IMR-90 (cell line): ENCODE measurements at regions not wholly inside any gene's neighbourhood (a gene's known extent, or its start where the extent isn't known, plus 50 kb on each side); places are given as distances from the start of the nearest gene placed in this dataset.

Experiments
- ATAC-seq: fragments of 200-7000 bp; cut with Tn5 transposase; 2 replicates; pipeline ENCODE4 v1.9.1; 2020; ENCODE audit warnings: low read depth, mild to moderate bottlenecking, moderate library complexity
- BruUV-seq: library from RNA; stranded (reverse); fragments of 400-500 nt; replicated peaks from 2 replicates; lab custom pipeline; 2021; lab: Mats Ljungman, UMichigan
- CTCF ChIA-PET: fragments of 300-600 bp; formaldehyde crosslinking; extraction: SDS; loops from one replicate; lab custom pipeline; 2021; ENCODE audit warnings: antibody characterized with exemption; lab: Yijun Ruan, JAX
- POLR2A ChIA-PET: fragments of 300-600 bp; sonication (Branson Sonifier 250); formaldehyde crosslinking; loops from one replicate; lab custom pipeline; 2022; ENCODE audit warnings: antibody characterized with exemption; ENCODE audit not compliant: unreplicated experiment; lab: Charles Lee
- DNase-seq: peaks from one replicate; pipeline ENCODE4 v3.0.0; 2013
- H2AFZ ChIP-seq: replicated peaks from 2 replicates; pipeline ENCODE3; 2013; ENCODE audit warnings: low read length, mild to moderate bottlenecking; ENCODE audit not compliant: poor library complexity
- H2AK5ac ChIP-seq: 2 replicates; pipeline ENCODE4 v1.6.1; 2013; ENCODE audit warnings: low read depth, low read length, inconsistent platforms
- H2AK9ac ChIP-seq: replicated peaks from 2 replicates; pipeline ENCODE3; 2013; ENCODE audit warnings: mild to moderate bottlenecking, low read depth, low read length, moderate library complexity; ENCODE audit not compliant: poor library complexity
- H2BK120ac ChIP-seq: 2 replicates; pipeline ENCODE4 v1.6.1; 2013; ENCODE audit warnings: low read depth, low read length, inconsistent platforms
- H2BK15ac ChIP-seq: 3 replicates; pipeline ENCODE4 v1.6.1; 2013; ENCODE audit warnings: low read depth, low read length, inconsistent platforms
- H2BK20ac ChIP-seq: 2 replicates; pipeline ENCODE4 v1.6.1; 2013; ENCODE audit warnings: low read depth, mild to moderate bottlenecking, inconsistent platforms, low read length, moderate library complexity
- H2BK5ac ChIP-seq: 2 replicates; pipeline ENCODE4 v1.6.1; 2013; ENCODE audit warnings: mild to moderate bottlenecking, low read depth, low read length, inconsistent platforms; ENCODE audit not compliant: poor library complexity, severe bottlenecking
- H3K14ac ChIP-seq: replicated peaks from 2 replicates; pipeline ENCODE4 v1.6.1; 2013; ENCODE audit warnings: low read depth, low read length, inconsistent platforms
- H3K18ac ChIP-seq: 2 replicates; pipeline ENCODE4 v1.6.1; 2013; ENCODE audit warnings: low read depth, low read length, control low read depth
- H3K23ac ChIP-seq: 2 replicates; pipeline ENCODE4 v1.6.1; 2013; ENCODE audit warnings: low read depth, low read length, inconsistent platforms
- H3K27ac ChIP-seq: 2 replicates; pipeline ENCODE4 v1.5.1; 2013; ENCODE audit warnings: mild to moderate bottlenecking, control low read depth, low read length; ENCODE audit not compliant: insufficient read depth
- H3K27me3 ChIP-seq: 2 replicates; pipeline ENCODE4 v1.6.1; 2013; ENCODE audit warnings: low read length; ENCODE audit not compliant: control insufficient read depth, insufficient read depth
- H3K36me3 ChIP-seq: 2 replicates; pipeline ENCODE4 v1.6.1; 2013; ENCODE audit warnings: low read length, mixed read lengths; ENCODE audit not compliant: control insufficient read depth, insufficient read depth
- H3K4ac ChIP-seq: 2 replicates; pipeline ENCODE4 v1.6.1; 2013; ENCODE audit warnings: low read depth, low read length, inconsistent platforms
- H3K4me1 ChIP-seq: 2 replicates; pipeline ENCODE4 v1.6.1; 2013; ENCODE audit warnings: low read length, mixed read lengths; ENCODE audit not compliant: control insufficient read depth, insufficient read depth
- H3K4me2 ChIP-seq: 2 replicates; pipeline ENCODE4 v1.6.1; 2013; ENCODE audit warnings: low read depth, mild to moderate bottlenecking, control low read depth, low read length, moderate library complexity
- H3K4me3 ChIP-seq: 2 replicates; pipeline ENCODE4 v1.5.1; 2013; ENCODE audit warnings: low read depth, mild to moderate bottlenecking, control low read depth, low read length, moderate library complexity; ENCODE audit not compliant: insufficient read depth
- H3K56ac ChIP-seq: 2 replicates; pipeline ENCODE4 v1.6.1; 2013; ENCODE audit warnings: low read length, inconsistent platforms; ENCODE audit not compliant: insufficient read depth; ENCODE audit errors: extremely low read depth
- H3K79me1 ChIP-seq, 2 experiments: 2 replicates each; pipeline ENCODE4 v1.6.1; 2013; ENCODE audit warnings: low read length in 2 of 2, inconsistent platforms in 1 of 2, low read depth in 1 of 2
- H3K9ac ChIP-seq: 2 replicates; pipeline ENCODE4 v1.6.1; 2013; ENCODE audit warnings: low read depth, low read length, control low read depth
- H3K9me1 ChIP-seq: 2 replicates; pipeline ENCODE4 v1.6.1; 2013; ENCODE audit warnings: low read length, inconsistent platforms; ENCODE audit not compliant: insufficient read depth
- H3K9me3 ChIP-seq: 2 replicates; pipeline ENCODE4 v1.6.1; 2013; ENCODE audit warnings: low read length; ENCODE audit not compliant: control insufficient read depth, insufficient read depth
- H4K20me1 ChIP-seq: 2 replicates; pipeline ENCODE4 v1.6.1; 2013; ENCODE audit warnings: low read length, inconsistent platforms; ENCODE audit not compliant: insufficient read depth
- H4K5ac ChIP-seq: 2 replicates; pipeline ENCODE4 v1.6.1; 2013; ENCODE audit warnings: mild to moderate bottlenecking, low read depth, low read length, control low read depth
- H4K8ac ChIP-seq, 2 experiments: 2 replicates each; pipeline ENCODE4 v1.6.1; 2013; ENCODE audit warnings: low read depth in 2 of 2, low read length in 2 of 2, control low read depth in 1 of 2, inconsistent platforms in 1 of 2
- H4K91ac ChIP-seq: 2 replicates; pipeline ENCODE4 v1.6.1; 2013; ENCODE audit warnings: low read depth, low read length, inconsistent platforms; ENCODE audit not compliant: insufficient read depth
- BHLHE40 ChIP-seq: fragments of 150-350 bp; IDR thresholded peaks from 2 replicates; pipeline ENCODE4 v1.6.1; 2016; ENCODE audit warnings: mild to moderate bottlenecking, low read depth, low read length
- CEBPB ChIP-seq: IDR thresholded peaks from 2 replicates; pipeline ENCODE4 v1.6.1; 2012; ENCODE audit warnings: low read depth, low read length, improper control_type of control experiment
- CHD1 ChIP-seq: IDR thresholded peaks from 2 replicates; pipeline ENCODE4 v1.6.1; 2012; ENCODE audit warnings: low read depth, low read length, improper control_type of control experiment
- ELK1 ChIP-seq: fragments of 150-350 bp; IDR thresholded peaks from 2 replicates; pipeline ENCODE4 v1.6.1; 2016; ENCODE audit warnings: low read depth, mild to moderate bottlenecking, low read length, moderate library complexity, borderline replicate concordance
- FOS ChIP-seq: fragments of 150-350 bp; IDR thresholded peaks from 2 replicates; pipeline ENCODE4 v1.6.1; 2016; ENCODE audit warnings: low read depth, low read length
- MAFK ChIP-seq: IDR thresholded peaks from 2 replicates; pipeline ENCODE4 v1.6.1; 2012; ENCODE audit warnings: low read depth, low read length, improper control_type of control experiment
- MAZ ChIP-seq: IDR thresholded peaks from 2 replicates; pipeline ENCODE4 v1.6.1; 2012; ENCODE audit warnings: low read depth, mild to moderate bottlenecking, low read length, improper control_type of control experiment, moderate library complexity, borderline replicate concordance
- MXI1 ChIP-seq: IDR thresholded peaks from 2 replicates; pipeline ENCODE4 v1.6.1; 2012; ENCODE audit warnings: low read depth, mild to moderate bottlenecking, low read length, moderate library complexity, borderline replicate concordance
- NFE2L2 ChIP-seq: fragments of 150-350 bp; IDR thresholded peaks from 2 replicates; pipeline ENCODE4 v1.6.1; 2016; ENCODE audit warnings: low read depth, mild to moderate bottlenecking, low read length
- POLR2A ChIP-seq: IDR thresholded peaks from 2 replicates; pipeline ENCODE4 v1.6.1; 2012; ENCODE audit warnings: mild to moderate bottlenecking, low read depth, low read length
- RAD21 ChIP-seq: IDR thresholded peaks from 2 replicates; pipeline ENCODE4 v1.6.1; 2012; ENCODE audit warnings: low read length, improper control_type of control experiment
- RCOR1 ChIP-seq: IDR thresholded peaks from 2 replicates; pipeline ENCODE4 v1.6.1; 2012; ENCODE audit warnings: mild to moderate bottlenecking, low read length, improper control_type of control experiment; ENCODE audit not compliant: insufficient replicate concordance
- RFX5 ChIP-seq: IDR thresholded peaks from 2 replicates; pipeline ENCODE4 v1.8.0; 2012; ENCODE audit warnings: low read depth, mild to moderate bottlenecking, low read length, moderate library complexity
- SMC3 ChIP-seq: fragments of 150-350 bp; IDR thresholded peaks from 2 replicates; pipeline ENCODE4 v1.6.1; 2016; ENCODE audit warnings: low read depth, mild to moderate bottlenecking, antibody characterized with exemption, low read length, moderate library complexity
- WGBS, 2 experiments: methylation state at CpG; one replicate each; pipeline versions ENCODE4 v1.1.5 to v1.1.7; 2013; ENCODE audit warnings: missing lambda C conversion rate in 2 of 2; ENCODE audit not compliant: insufficient read length in 1 of 2; ENCODE audit errors: extremely low coverage in 2 of 2; 5-methylcytosine and 5-hydroxymethylcytosine counted together
- dilution Hi-C: fragments of 300-500 bp; cut with HindIII; formaldehyde crosslinking; loops from one replicate; pipeline ENCODE4 v1.14.3; 2018; ENCODE audit warnings: low sequenced_read_pairs; ENCODE audit not compliant: unreplicated experiment
- in situ Hi-C: fragments of 300-500 bp; cut with MboI; formaldehyde crosslinking; loops from 3 replicates; pipeline ENCODE4 v1.14.3; 2019; ENCODE audit warnings: low sequenced_read_pairs, inconsistent platforms, mixed read lengths
- intact Hi-C: fragments of 100-400 bp; cut with micrococcal nuclease; formaldehyde crosslinking; loops from 2 replicates; pipeline ENCODE4 v1.10.0; 2022
- TF ChIP-seq, protein P1 (sequence below): conservative IDR thresholded peaks from 2 replicates; pipeline ENCODE4 v1.5.1; 2012; ENCODE audit warnings: mild to moderate bottlenecking, low read depth, low read length, improper control_type of control experiment
- TF ChIP-seq, protein P2 (sequence below): fragments of 150-350 bp; IDR thresholded peaks from 2 replicates; pipeline ENCODE4 v1.6.1; 2017; ENCODE audit warnings: mild to moderate bottlenecking, antibody characterized with exemption, low read length, low read depth

DNA sequence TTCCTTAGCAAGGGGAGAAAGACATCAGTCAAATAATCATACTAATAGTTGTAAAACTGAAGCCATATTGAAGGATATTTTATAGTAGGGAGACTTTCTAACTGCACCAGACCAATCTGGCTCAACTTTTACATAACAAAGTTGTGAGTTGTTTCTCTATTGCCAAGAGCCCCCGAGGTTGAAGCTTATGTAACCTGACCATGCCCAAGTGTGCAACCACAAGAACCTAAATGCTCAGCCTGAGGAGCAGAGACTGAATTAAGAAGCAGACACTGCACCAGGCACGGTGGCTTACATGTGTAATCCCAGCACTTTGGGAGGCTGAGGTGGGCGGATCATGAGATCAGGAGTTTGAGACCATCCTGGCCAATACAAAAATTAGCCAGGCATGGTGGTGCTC lies 77.3 kb upstream of the ARMC3 start:
- Histone ChIP-seq H3K27me3 (no peaks in the 10 kb centered on the region; the same call in 1 of the 2 replicates), H4K91ac (no peak overlapping the region), H4K8ac (no peak overlapping the region), H2AFZ (no peak overlapping the region), H3K9me3 (no peaks in the 10 kb centered on the region), H3K79me1 (no peaks in the 10 kb centered on the region), H4K5ac (no peak overlapping the region), H3K23ac (no peak overlapping the region), H3K36me3 (no peaks in the 10 kb centered on the region), H2BK15ac (no peak overlapping the region), H3K14ac (no peak overlapping the region), H2AK5ac (no peak overlapping the region), H3K9me1 (no peaks in the 10 kb centered on the region), H2BK120ac (no peak overlapping the region), H2BK20ac (no peak overlapping the region), H3K4ac (no peak overlapping the region), H3K56ac (no peak overlapping the region), H2BK5ac (no peak overlapping the region), H3K27ac (no peak overlapping the region), H3K4me3 (no peak overlapping the region), H4K20me1 (no peaks in the 10 kb centered on the region), H3K4me1 (no peaks in the 10 kb centered on the region), H3K9ac (no peak overlapping the region), H3K18ac (no peak overlapping the region), H3K4me2 (no peak overlapping the region), H2AK9ac (no peak overlapping the region)
- no peak for ATAC-seq
- BruUV-seq, result no TSS peak
- DNase-seq, result no peak
- in situ Hi-C loops, result no loop called here
- ChIA-PET CTCF (no interaction called here), POLR2A (no interaction called here)
- TF ChIP-seq MAFK (no peak), MAZ (no peak), MXI1 (no peak), RAD21 (no peak), BHLHE40 (no peak), RFX5 (no peak), CEBPB (no peak), ELK1 (no peak), SMC3 (no peak), FOS (no peak), NFE2L2 (no peak), CHD1 (no peak), RCOR1 (no peak), POLR2A (no peak)
- TF ChIP-seq, protein P1, sequence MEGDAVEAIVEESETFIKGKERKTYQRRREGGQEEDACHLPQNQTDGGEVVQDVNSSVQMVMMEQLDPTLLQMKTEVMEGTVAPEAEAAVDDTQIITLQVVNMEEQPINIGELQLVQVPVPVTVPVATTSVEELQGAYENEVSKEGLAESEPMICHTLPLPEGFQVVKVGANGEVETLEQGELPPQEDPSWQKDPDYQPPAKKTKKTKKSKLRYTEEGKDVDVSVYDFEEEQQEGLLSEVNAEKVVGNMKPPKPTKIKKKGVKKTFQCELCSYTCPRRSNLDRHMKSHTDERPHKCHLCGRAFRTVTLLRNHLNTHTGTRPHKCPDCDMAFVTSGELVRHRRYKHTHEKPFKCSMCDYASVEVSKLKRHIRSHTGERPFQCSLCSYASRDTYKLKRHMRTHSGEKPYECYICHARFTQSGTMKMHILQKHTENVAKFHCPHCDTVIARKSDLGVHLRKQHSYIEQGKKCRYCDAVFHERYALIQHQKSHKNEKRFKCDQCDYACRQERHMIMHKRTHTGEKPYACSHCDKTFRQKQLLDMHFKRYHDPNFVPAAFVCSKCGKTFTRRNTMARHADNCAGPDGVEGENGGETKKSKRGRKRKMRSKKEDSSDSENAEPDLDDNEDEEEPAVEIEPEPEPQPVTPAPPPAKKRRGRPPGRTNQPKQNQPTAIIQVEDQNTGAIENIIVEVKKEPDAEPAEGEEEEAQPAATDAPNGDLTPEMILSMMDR, result no peak
- TF ChIP-seq, protein P2, sequence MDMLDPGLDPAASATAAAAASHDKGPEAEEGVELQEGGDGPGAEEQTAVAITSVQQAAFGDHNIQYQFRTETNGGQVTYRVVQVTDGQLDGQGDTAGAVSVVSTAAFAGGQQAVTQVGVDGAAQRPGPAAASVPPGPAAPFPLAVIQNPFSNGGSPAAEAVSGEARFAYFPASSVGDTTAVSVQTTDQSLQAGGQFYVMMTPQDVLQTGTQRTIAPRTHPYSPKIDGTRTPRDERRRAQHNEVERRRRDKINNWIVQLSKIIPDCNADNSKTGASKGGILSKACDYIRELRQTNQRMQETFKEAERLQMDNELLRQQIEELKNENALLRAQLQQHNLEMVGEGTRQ, result no peak
- intact Hi-C loops, result no loop called here
- WGBS, 2 experiments, result 60% methylated on average over 1 of the region's 3 CpGs; no CpG with 5 or more reads in 1 of the 2 experiments
- dilution Hi-C loops, result no loop called here
